ENCODE measurements at regions not wholly inside any gene's neighbourhood (a gene's known extent, or its start where the extent isn't known, plus 50 kb on each side); places are given as distances from the start of the nearest gene placed in this dataset.
A peak's percentile ranks its signal among the peaks of the same experiment; 100 is the strongest.

- ATAC-seq (peak; percentile 85), DNase-seq (ENCODE audit: low spot score) (peak; percentile 93)
Measured at GRCh38 chr17:77306790-77307478, 166.2 kb downstream of the SEC14L1 start.

- ATAC-seq (peak; percentile 68), DNase-seq (ENCODE audit: low spot score) (peak; percentile 89)
Measured at GRCh38 chr17:77307479-77308198, 166.9 kb downstream of the SEC14L1 start.

- DNase-seq (ENCODE audit: low spot score) (no peak), ATAC-seq (no peak)
Measured at GRCh38 chr17:77308861-77309726, 168.3 kb downstream of the SEC14L1 start.

GRCh38 chr17:77310336-77310735 is 169.6 kb downstream of the SEC14L1 start:
- DNase-seq (ENCODE audit: low spot score) (no peak), ATAC-seq (no peak)

- DNase-seq (ENCODE audit: low spot score) (no peak), ATAC-seq (no peak)
Measured at GRCh38 chr17:77311371-77311981, 170.7 kb downstream of the SEC14L1 start.

- DNase-seq (ENCODE audit: low spot score) (no peak), ATAC-seq (no peak)
Measured at GRCh38 chr17:77312061-77312701, 171.4 kb downstream of the SEC14L1 start.

GRCh38 chr17:77312786-77313599 is 172.2 kb downstream of the SEC14L1 start:
- peak; percentile 76 for ATAC-seq
- DNase-seq (ENCODE audit: low spot score) = peak; percentile 89

GRCh38 chr17:77313831-77314230 is 173.1 kb downstream of the SEC14L1 start:
- ATAC-seq (no peak), DNase-seq (ENCODE audit: low spot score) (no peak)

- ATAC-seq (no peak), DNase-seq (ENCODE audit: low spot score) (no peak)
Measured at GRCh38 chr17:77314601-77315000, 173.8 kb downstream of the SEC14L1 start.

GRCh38 chr17:77315010-77315409 is 174.2 kb downstream of the SEC14L1 start:
- DNase-seq (ENCODE audit: low spot score) = no peak
- ATAC-seq = no peak

- peak; percentile 6 for ATAC-seq
Measured at GRCh38 chr17:77315551-77316190, 174.9 kb downstream of the SEC14L1 start.

GRCh38 chr17:77316191-77316641 is 175.4 kb downstream of the SEC14L1 start:
- ATAC-seq = peak; percentile 73
- peak; percentile 90 for DNase-seq (ENCODE audit: low spot score)

More at GRCh38 chr17:77315551-77316190, 174.9 kb downstream of the SEC14L1 start:
- no peak for DNase-seq (ENCODE audit: low spot score)

- DNase-seq (ENCODE audit: low spot score) = no peak
- ATAC-seq = no peak
Measured at GRCh38 chr17:77316651-77317050, 175.9 kb downstream of the SEC14L1 start.

- DNase-seq (ENCODE audit: low spot score) (no peak), ATAC-seq (no peak)
Measured at GRCh38 chr17:77317091-77317750, 176.5 kb downstream of the SEC14L1 start.

GRCh38 chr17:77318021-77318420 is 177.3 kb downstream of the SEC14L1 start:
- DNase-seq (ENCODE audit: low spot score) (no peak), ATAC-seq (no peak)

GRCh38 chr17:77318491-77319210 is 177.9 kb downstream of the SEC14L1 start:
- no peak for ATAC-seq
- DNase-seq (ENCODE audit: low spot score) = no peak

- DNase-seq (ENCODE audit: low spot score) (no peak), ATAC-seq (peak; percentile 26)
Measured at GRCh38 chr17:77319211-77320043, 178.7 kb downstream of the SEC14L1 start.
